ENCODE measurements at regions not wholly inside any gene's neighbourhood (a gene's known extent, or its start where the extent isn't known, plus 50 kb on each side); places are given as distances from the start of the nearest gene placed in this dataset.

GRCh38 chr6:137759624-137760023 is 107.4 kb upstream of the TNFAIP3 start:
- no peak for TF ChIP-seq POLR2A (IDR thresholded peaks at IDR 0.05)
- TF ChIP-seq, protein P1, sequence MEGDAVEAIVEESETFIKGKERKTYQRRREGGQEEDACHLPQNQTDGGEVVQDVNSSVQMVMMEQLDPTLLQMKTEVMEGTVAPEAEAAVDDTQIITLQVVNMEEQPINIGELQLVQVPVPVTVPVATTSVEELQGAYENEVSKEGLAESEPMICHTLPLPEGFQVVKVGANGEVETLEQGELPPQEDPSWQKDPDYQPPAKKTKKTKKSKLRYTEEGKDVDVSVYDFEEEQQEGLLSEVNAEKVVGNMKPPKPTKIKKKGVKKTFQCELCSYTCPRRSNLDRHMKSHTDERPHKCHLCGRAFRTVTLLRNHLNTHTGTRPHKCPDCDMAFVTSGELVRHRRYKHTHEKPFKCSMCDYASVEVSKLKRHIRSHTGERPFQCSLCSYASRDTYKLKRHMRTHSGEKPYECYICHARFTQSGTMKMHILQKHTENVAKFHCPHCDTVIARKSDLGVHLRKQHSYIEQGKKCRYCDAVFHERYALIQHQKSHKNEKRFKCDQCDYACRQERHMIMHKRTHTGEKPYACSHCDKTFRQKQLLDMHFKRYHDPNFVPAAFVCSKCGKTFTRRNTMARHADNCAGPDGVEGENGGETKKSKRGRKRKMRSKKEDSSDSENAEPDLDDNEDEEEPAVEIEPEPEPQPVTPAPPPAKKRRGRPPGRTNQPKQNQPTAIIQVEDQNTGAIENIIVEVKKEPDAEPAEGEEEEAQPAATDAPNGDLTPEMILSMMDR (IDR thresholded peaks at IDR 0.05): no peak
